Colonic mucosa (tissue), 4 donors: ENCODE measurements at regions not wholly inside any gene's neighbourhood (a gene's known extent, or its start where the extent isn't known, plus 50 kb on each side); places are given as distances from the start of the nearest gene placed in this dataset.

Experiments used
- DNase-seq: peaks from one replicate; pipeline ENCODE4 v3.0.0-alpha.2; 2020
- H3K27ac ChIP-seq: fragments of 200-600 bp; one replicate; pipeline ENCODE4 v1.8.0; 2021
- H3K27me3 ChIP-seq: fragments of 200-600 bp; one replicate; pipeline ENCODE4 v1.8.0; 2021
- H3K36me3 ChIP-seq: fragments of 200-600 bp; one replicate; pipeline ENCODE4 v1.8.0; 2021
- H3K4me1 ChIP-seq: fragments of 200-600 bp; one replicate; pipeline ENCODE4 v1.8.0; 2021; ENCODE audit warnings: mild to moderate bottlenecking
- H3K4me3 ChIP-seq: fragments of 200-600 bp; one replicate; pipeline ENCODE4 v1.8.0; 2021
- H3K9ac ChIP-seq, 2 donors: one replicate each; pipeline ENCODE4 v1.7.0; 2013; ENCODE audit warnings: control low read depth in 2 of 2, low read depth in 2 of 2, low read length in 2 of 2
- H3K9me3 ChIP-seq: fragments of 200-600 bp; one replicate; pipeline ENCODE4 v1.8.0; 2021
- intact Hi-C: fragments of 100-400 bp; cut with DNase I; formaldehyde crosslinking; loops from one replicate; pipeline ENCODE4 v1.14.1; 2022
- TF ChIP-seq, protein P1 (sequence below): fragments of 200-600 bp; IDR thresholded peaks from one replicate; pipeline ENCODE4 v1.8.0; 2022; ENCODE audit warnings: antibody characterized with exemption, mild to moderate bottlenecking
- donor health status: healthy.
- donor health status: DM: no; HTN: no; CAD: no.
- donor health status: DM: no; HTN: no; CAD: no.

DNA sequence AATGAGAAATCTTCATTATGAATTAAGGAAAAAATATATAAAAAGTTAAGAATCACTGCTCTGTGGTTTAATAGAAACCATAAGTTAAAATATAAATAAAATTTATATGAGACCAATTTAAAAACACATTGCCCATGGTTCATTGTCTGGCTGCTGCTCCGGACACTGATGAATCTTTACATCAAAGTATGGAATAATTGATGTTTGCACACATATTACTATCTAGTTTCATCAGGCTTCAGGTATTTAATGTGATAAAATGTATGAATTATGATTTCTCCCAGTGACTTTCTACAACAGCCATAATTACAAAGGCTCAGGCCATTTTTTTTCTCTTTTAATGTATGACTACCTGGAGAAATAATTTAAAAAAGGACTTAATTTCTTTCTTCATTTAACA is 599.1 kb upstream of the PRMT6 start:
- H3K4me3 ChIP-seq: no peak overlapping the region
- DNase-seq: no peak
- H3K27ac ChIP-seq: no peak overlapping the region
- H3K36me3 ChIP-seq: no peaks in the 10 kb centered on the region
- no peaks in the 10 kb centered on the region for H3K4me1 ChIP-seq
- TF ChIP-seq, protein P1, sequence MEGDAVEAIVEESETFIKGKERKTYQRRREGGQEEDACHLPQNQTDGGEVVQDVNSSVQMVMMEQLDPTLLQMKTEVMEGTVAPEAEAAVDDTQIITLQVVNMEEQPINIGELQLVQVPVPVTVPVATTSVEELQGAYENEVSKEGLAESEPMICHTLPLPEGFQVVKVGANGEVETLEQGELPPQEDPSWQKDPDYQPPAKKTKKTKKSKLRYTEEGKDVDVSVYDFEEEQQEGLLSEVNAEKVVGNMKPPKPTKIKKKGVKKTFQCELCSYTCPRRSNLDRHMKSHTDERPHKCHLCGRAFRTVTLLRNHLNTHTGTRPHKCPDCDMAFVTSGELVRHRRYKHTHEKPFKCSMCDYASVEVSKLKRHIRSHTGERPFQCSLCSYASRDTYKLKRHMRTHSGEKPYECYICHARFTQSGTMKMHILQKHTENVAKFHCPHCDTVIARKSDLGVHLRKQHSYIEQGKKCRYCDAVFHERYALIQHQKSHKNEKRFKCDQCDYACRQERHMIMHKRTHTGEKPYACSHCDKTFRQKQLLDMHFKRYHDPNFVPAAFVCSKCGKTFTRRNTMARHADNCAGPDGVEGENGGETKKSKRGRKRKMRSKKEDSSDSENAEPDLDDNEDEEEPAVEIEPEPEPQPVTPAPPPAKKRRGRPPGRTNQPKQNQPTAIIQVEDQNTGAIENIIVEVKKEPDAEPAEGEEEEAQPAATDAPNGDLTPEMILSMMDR: no peak
- intact Hi-C loops: no loop called here
- H3K9ac ChIP-seq: no peak overlapping the region
- no peaks in the 10 kb centered on the region for H3K27me3 ChIP-seq
- H3K9me3 ChIP-seq: no peaks in the 10 kb centered on the region

DNA sequence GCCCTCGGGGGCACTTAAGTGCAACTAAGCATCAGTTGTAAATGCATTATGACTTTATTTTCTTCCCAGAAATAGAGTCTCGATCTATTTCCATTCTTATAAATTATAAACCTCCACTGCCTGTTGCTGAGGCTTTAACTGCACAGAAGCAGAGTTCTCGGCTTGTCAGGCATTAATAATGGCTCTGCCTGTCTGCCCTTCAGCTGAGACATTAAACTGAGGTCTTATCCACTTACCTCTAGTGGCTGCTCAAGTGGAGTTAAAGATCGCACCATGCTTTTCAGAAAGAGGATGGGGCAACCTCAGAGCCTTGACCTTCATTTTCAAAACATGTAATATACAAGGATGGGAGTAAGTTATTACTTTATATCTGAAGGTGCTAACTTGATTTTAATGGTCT is 597.6 kb upstream of the PRMT6 start:
- H3K27me3 ChIP-seq: no peaks in the 10 kb centered on the region
- TF ChIP-seq, protein P1: no peak

DNA sequence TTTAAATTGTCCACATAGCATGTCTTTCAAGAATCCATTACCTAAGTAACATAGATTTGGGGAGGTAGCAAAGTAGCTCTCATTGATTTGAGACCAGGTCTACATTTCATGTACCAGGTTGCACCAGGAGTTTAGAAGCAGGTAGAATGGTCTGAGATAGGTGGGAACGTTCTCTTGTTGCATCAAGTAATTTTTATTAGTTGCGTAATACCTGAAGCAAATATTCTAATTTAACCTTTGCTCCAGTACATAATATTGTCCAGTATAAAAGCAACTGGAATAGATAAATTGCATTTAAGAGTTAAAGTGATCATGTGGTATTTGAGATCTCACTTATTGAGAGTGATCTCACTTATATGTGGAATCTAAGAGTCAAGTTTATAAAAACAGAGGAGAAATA is 597.1 kb upstream of the PRMT6 start:
- DNase-seq: no peak
- no peak overlapping the region for H3K4me3 ChIP-seq
- H3K27ac ChIP-seq: no peak overlapping the region
- H3K4me1 ChIP-seq: no peaks in the 10 kb centered on the region
- H3K9me3 ChIP-seq: no peaks in the 10 kb centered on the region
- intact Hi-C loops: no loop called here
- no peak overlapping the region for H3K9ac ChIP-seq
- TF ChIP-seq, protein P1: no peak
- H3K27me3 ChIP-seq: no peaks in the 10 kb centered on the region
- no peaks in the 10 kb centered on the region for H3K36me3 ChIP-seq

More for the DNA sequence above, 597.6 kb upstream of the PRMT6 start:
- intact Hi-C loops: no loop called here
- no peaks in the 10 kb centered on the region for H3K36me3 ChIP-seq
- H3K4me1 ChIP-seq: no peaks in the 10 kb centered on the region
- H3K4me3 ChIP-seq: no peak overlapping the region
- H3K27ac ChIP-seq: no peak overlapping the region
- H3K9ac ChIP-seq: no peak overlapping the region
- no peaks in the 10 kb centered on the region for H3K9me3 ChIP-seq
- DNase-seq: no peak

DNA sequence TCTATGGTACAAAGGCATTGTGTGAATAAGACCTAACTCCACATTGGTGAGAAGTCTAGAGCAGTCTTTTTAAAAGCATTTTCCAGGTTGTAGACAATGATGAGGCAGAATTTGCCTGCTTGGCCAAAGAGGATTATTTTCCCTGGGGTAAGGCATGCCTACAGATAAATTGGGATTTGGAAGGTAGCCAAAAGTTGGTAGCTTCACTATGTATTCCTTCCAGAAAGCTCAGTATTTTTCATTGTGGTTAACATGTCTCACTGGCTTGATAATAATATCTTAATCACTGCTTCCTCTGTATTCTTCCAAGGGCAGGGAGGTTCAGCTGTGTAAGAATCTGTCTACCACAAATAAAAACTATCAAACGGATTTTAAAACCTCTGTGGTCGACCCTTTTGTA is 590.8 kb upstream of the PRMT6 start:
- no peaks in the 10 kb centered on the region for H3K9me3 ChIP-seq
- H3K4me3 ChIP-seq: no peak overlapping the region
- no peak for DNase-seq
- no peaks in the 10 kb centered on the region for H3K4me1 ChIP-seq
- no peaks in the 10 kb centered on the region for H3K36me3 ChIP-seq
- no peaks in the 10 kb centered on the region for H3K27me3 ChIP-seq
- no peak overlapping the region for H3K9ac ChIP-seq
- TF ChIP-seq, protein P1: no peak
- H3K27ac ChIP-seq: no peak overlapping the region
- intact Hi-C loops: no loop called here

DNA sequence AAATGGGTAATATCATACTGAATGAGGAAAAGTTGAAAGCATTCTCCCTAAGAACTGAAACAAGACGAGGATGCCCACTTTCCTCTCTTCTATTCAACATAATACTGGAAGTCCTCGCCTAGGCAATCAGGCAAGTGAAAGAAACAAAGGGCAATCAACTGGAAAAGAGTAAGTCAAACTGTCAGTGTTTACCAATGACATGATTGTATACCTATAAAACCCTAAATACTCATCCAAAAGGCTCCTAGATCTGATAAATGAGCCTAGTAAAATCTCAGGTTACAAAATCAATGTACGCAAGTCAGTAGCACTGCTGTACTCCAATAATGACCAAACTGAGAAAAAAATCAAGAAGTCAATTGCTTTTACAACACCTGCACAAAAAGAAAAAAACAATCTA is 575.8 kb upstream of the PRMT6 start:
- TF ChIP-seq, protein P1: no peak
- Histone ChIP-seq H3K27me3 (no peaks in the 10 kb centered on the region), H3K9me3 (no peaks in the 10 kb centered on the region), H3K4me1 (no peaks in the 10 kb centered on the region), H3K27ac (no peak overlapping the region), H3K4me3 (no peak overlapping the region), H3K36me3 (no peaks in the 10 kb centered on the region), H3K9ac (no peak overlapping the region)
- no peak for DNase-seq
- intact Hi-C loops: no loop called here

DNA sequence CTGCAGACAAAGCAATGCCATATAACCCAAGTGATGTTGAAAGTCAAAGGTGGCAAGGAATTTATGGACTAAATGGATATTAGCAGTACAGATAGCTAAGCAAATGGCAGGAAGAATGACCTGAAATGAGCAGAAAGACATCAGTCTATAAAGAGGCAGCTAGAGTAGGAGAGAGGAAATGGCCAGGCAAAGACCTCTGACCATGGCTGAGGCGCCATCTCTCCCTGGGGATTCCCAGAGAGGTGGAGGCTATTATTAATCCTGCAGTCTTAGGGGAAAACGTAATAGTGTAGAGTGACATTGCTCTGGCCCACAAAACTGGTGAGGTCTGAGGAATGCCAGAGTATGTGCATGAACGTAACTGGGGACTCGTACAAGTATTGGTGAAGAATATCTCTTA is 563.6 kb upstream of the PRMT6 start:
- TF ChIP-seq, protein P1: no peak
- Histone ChIP-seq H3K4me1 (no peaks in the 10 kb centered on the region), H3K9ac (no peak overlapping the region), H3K27ac (no peak overlapping the region), H3K36me3 (no peaks in the 10 kb centered on the region), H3K27me3 (no peaks in the 10 kb centered on the region), H3K9me3 (no peaks in the 10 kb centered on the region), H3K4me3 (no peak overlapping the region)
- intact Hi-C loops: no loop called here
- DNase-seq: no peak
